A549 (cell line): ENCODE measurements at regions not wholly inside any gene's neighbourhood (a gene's known extent, or its start where the extent isn't known, plus 50 kb on each side); places are given as distances from the start of the nearest gene placed in this dataset.

Experiments used
- ATAC-seq, 2 experiments: fragments of 200-7000 bp in 1 of 2; fragments of >200 bp in 1 of 2; cut with Nextera tagmentation in 1 of 2; cut with Tn5 transposase in 1 of 2; 3 replicates each; pipeline versions ENCODE4 v1.8.0 to v1.9.1; 2018 to 2020; ENCODE audit warnings: mild to moderate bottlenecking in 1 of 2, moderate library complexity in 1 of 2
- CTCF ChIA-PET: fragments of 300-600 bp; sonication (Branson Sonifier 250); formaldehyde crosslinking; extraction: SDS; loops from one replicate; lab custom pipeline; 2021; ENCODE audit warnings: antibody characterized with exemption, inconsistent platforms; lab: Yijun Ruan, JAX
- POLR2A ChIA-PET: fragments of 350-600 bp; formaldehyde crosslinking; extraction: SDS; loops from one replicate; lab custom pipeline; 2021; ENCODE audit warnings: antibody characterized with exemption, inconsistent platforms; lab: Yijun Ruan, JAX
- DNase-seq, 2 experiments: peaks; one replicate each; pipeline versions ENCODE4 v3.0.0 to v3.0.0-alpha.2; 2011 to 2016; ENCODE audit warnings: low read depth in 1 of 2, low spot score in 1 of 2
- FAIRE-seq: peaks from 2 replicates; lab custom pipeline; 2011; peaks lifted over from hg19 to GRCh38; lab: Jason Lieb, UNC
- H3K27ac ChIP-seq, 2 experiments: fragments of >200 bp; sonication (Bioruptor Twin); formaldehyde crosslinking; 3 replicates each; pipeline ENCODE4 v1.5.1; 2016 to 2017
- H3K4me1 ChIP-seq: fragments of >200 bp; sonication (Bioruptor Twin); formaldehyde crosslinking; 3 replicates; pipeline ENCODE4 v1.6.1; 2016
- H3K4me2 ChIP-seq: fragments of >200 bp; sonication (Bioruptor Twin); formaldehyde crosslinking; 3 replicates; pipeline ENCODE4 v1.6.1; 2016
- H3K4me3 ChIP-seq: fragments of >200 bp; sonication (Bioruptor Twin); formaldehyde crosslinking; 3 replicates; pipeline ENCODE4 v1.5.1; 2016
- H3K9me3 ChIP-seq: fragments of >200 bp; sonication (Bioruptor Twin); formaldehyde crosslinking; 3 replicates; pipeline ENCODE4 v1.6.1; 2016
- CBX2 ChIP-seq: fragments of 200-600 bp; sonication (generic); IDR thresholded peaks from 2 replicates; pipeline ENCODE4 v1.6.1; 2016; ENCODE audit warnings: low read depth, mild to moderate bottlenecking, borderline replicate concordance
- CEBPB ChIP-seq, 2 experiments: fragments of >200 bp in 1 of 2; sonication (Bioruptor Twin) in 1 of 2; formaldehyde crosslinking in 1 of 2; IDR thresholded peaks; 2 replicates each; pipeline ENCODE4 v1.6.1; 2012 to 2016
- EHF ChIP-seq: fragments of 250-450 bp; sonication (Bioruptor Pico); IDR thresholded peaks from 2 replicates; pipeline ENCODE4 v1.5.0; 2020; ENCODE audit warnings: mild to moderate bottlenecking
- FOSB ChIP-seq: fragments of 250-450 bp; sonication (Bioruptor Pico); IDR thresholded peaks from 2 replicates; pipeline ENCODE4 v1.5.0; 2020; ENCODE audit warnings: mild to moderate bottlenecking, moderate library complexity
- HDAC2 ChIP-seq: fragments of 200-600 bp; sonication (generic); IDR thresholded peaks from 2 replicates; pipeline ENCODE4 v1.6.1; 2016
- HEYL ChIP-seq: fragments of 250-450 bp; sonication (Bioruptor Pico); IDR thresholded peaks from 2 replicates; pipeline ENCODE4 v1.8.0; 2021; ENCODE audit warnings: mild to moderate bottlenecking, moderate library complexity
- HOXB13 ChIP-seq: fragments of 250-450 bp; sonication (Bioruptor Pico); IDR thresholded peaks from 2 replicates; pipeline ENCODE4 v1.5.0; 2020; ENCODE audit warnings: low read depth, mild to moderate bottlenecking, moderate library complexity
- MAZ ChIP-seq: fragments of 150-350 bp; IDR thresholded peaks from 2 replicates; pipeline ENCODE4 v1.6.1; 2014; ENCODE audit warnings: antibody characterized with exemption, low read depth, low read length, borderline replicate concordance
- NFE2L2 ChIP-seq: fragments of 150-350 bp; conservative IDR thresholded peaks from 2 replicates; pipeline ENCODE4 v1.6.1; 2014; ENCODE audit warnings: low read length
- NR3C1 ChIP-seq: fragments of >200 bp; sonication (Bioruptor Twin); formaldehyde crosslinking; IDR thresholded peaks from 3 replicates; pipeline ENCODE4 v1.6.1; 2017
- RAD21 ChIP-seq, 2 experiments: fragments of >200 bp in 1 of 2; sonication (Bioruptor Twin) in 1 of 2; formaldehyde crosslinking in 1 of 2; IDR thresholded peaks in 1 of 2; conservative IDR thresholded peaks in 1 of 2; 2 replicates in 1 of 2; 3 replicates in 1 of 2; pipeline ENCODE4 v1.6.1; 2012 to 2018; ENCODE audit warnings: inconsistent platforms in 1 of 2
- RARB ChIP-seq: fragments of 250-450 bp; sonication (Bioruptor Pico); IDR thresholded peaks from 2 replicates; pipeline ENCODE4 v1.8.0; 2021; ENCODE audit warnings: mild to moderate bottlenecking, moderate library complexity
- RCOR1 ChIP-seq: fragments of 150-350 bp; IDR thresholded peaks from 2 replicates; pipeline ENCODE4 v1.6.1; 2014; ENCODE audit warnings: antibody characterized with exemption, low read length, low read depth
- SREBF2 ChIP-seq: fragments of 450-650 bp; IDR thresholded peaks from 2 replicates; pipeline ENCODE4 v1.6.1; 2014; ENCODE audit warnings: mild to moderate bottlenecking, moderate library complexity
- WGBS: methylation state at CpG from one replicate; pipeline ENCODE4 v1.1.6; 2017; ENCODE audit errors: missing lambda C conversion rate; 5-methylcytosine and 5-hydroxymethylcytosine counted together
- TF ChIP-seq, protein P1 (sequence below): fragments of 450-650 bp; IDR thresholded peaks from 2 replicates; pipeline ENCODE4 v1.6.1; 2014; ENCODE audit warnings: antibody characterized with exemption
- TF ChIP-seq, protein P2 (sequence below): fragments of 250-450 bp; sonication (Bioruptor Pico); IDR thresholded peaks from 2 replicates; pipeline ENCODE4 v1.5.0; 2020; ENCODE audit warnings: low read depth, mild to moderate bottlenecking, moderate library complexity
- TF ChIP-seq, protein P3 (sequence below): fragments of 150-350 bp; IDR thresholded peaks from 2 replicates; pipeline ENCODE4 v1.6.1; 2014; ENCODE audit warnings: low read depth, mild to moderate bottlenecking, low read length
- TF ChIP-seq, protein P4 (sequence below): IDR thresholded peaks from 2 replicates; pipeline ENCODE4 v1.6.1; 2012

DNA sequence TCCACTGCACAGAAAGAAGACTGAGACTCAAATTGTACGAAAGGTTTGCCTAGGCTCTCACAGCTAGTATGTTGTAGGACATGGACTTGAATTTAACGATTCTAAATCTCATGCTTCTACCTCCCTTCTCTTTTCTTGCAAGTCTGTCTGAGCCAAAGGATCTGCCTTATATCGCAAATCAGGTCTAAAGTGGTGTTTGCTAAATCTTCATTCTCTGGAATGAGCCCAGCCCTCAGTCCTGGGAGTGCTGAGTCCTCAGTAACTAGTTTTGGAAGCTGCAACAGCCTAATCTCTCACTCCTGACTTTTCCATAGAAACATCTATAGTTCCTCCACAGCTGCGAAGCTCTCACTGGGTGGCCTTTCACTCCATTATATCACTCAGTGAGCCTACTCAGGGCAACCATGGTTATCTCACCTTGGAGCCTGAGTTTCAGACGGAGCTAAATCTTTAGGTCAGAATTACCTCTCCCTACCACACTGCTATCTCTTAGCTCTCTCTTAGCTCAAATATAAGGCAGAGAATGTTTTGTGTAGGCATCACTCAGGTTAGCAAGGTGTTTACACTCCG lies 575.5 kb upstream of the C16orf82 start:
- H3K4me1 ChIP-seq = no peaks in the 10 kb centered on the region
- ATAC-seq = no peak
- no peak overlapping the region for H3K4me2 ChIP-seq
- CTCF ChIA-PET = no interaction called here
- 13% methylated on average over 6 of the region's 6 CpGs for WGBS
- DNase-seq = no peak
- TF ChIP-seq CBX2 (no peak), FOSB (CRISPR knock-in tag) (no peak), EHF (CRISPR knock-in tag) (no peak)
- TF ChIP-seq, all 56 proteins: peak for 0
- POLR2A ChIA-PET = no interaction called here
- no peak for FAIRE-seq
- H3K9me3 ChIP-seq = no peaks in the 10 kb centered on the region
- no peak overlapping the region for H3K4me3 ChIP-seq
- H3K27ac ChIP-seq = no peak overlapping the region

DNA sequence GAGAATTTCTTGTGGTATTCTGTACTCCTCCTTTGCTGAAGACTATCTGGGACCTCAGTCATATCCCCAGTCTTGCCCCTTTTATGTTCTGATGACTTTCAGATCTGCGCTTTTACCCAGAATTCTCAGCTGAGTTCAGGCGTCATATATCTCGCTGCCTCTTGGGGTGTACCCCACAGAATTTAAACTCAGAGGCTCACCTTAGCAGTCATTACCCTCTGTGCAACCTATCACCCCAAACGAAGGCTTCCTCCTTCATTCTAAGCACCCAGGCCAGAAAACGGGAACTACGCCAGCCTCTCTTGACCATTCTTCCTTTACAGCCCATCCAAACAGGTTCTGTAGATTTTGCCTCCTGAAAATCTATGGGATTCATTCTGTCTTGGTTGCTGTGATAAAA lies 574.8 kb upstream of the C16orf82 start:
- POLR2A ChIA-PET = no interaction called here
- WGBS = 28% methylated on average over 6 of the region's 6 CpGs
- TF ChIP-seq, protein P1, sequence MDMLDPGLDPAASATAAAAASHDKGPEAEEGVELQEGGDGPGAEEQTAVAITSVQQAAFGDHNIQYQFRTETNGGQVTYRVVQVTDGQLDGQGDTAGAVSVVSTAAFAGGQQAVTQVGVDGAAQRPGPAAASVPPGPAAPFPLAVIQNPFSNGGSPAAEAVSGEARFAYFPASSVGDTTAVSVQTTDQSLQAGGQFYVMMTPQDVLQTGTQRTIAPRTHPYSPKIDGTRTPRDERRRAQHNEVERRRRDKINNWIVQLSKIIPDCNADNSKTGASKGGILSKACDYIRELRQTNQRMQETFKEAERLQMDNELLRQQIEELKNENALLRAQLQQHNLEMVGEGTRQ = no peak
- TF ChIP-seq RARB = no peak
- TF ChIP-seq, protein P2, sequence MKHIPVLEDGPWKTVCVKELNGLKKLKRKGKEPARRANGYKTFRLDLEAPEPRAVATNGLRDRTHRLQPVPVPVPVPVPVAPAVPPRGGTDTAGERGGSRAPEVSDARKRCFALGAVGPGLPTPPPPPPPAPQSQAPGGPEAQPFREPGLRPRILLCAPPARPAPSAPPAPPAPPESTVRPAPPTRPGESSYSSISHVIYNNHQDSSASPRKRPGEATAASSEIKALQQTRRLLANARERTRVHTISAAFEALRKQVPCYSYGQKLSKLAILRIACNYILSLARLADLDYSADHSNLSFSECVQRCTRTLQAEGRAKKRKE (CRISPR knock-in tag) = no peak
- TF ChIP-seq NR3C1 = no peak
- no peak for TF ChIP-seq NFE2L2
- TF ChIP-seq MAZ = no peak
- no peak for TF ChIP-seq RCOR1
- TF ChIP-seq SREBF2 = no peak
- no peak for TF ChIP-seq HOXB13 (CRISPR knock-in tag)
- no peak for TF ChIP-seq RAD21 (conservative IDR thresholded peaks at IDR 0.05 in 1 of 2, IDR thresholded peaks at IDR 0.05 in 1 of 2)
- TF ChIP-seq CEBPB (IDR thresholded peaks at IDR 0.05) = no peak
- TF ChIP-seq, protein P3, sequence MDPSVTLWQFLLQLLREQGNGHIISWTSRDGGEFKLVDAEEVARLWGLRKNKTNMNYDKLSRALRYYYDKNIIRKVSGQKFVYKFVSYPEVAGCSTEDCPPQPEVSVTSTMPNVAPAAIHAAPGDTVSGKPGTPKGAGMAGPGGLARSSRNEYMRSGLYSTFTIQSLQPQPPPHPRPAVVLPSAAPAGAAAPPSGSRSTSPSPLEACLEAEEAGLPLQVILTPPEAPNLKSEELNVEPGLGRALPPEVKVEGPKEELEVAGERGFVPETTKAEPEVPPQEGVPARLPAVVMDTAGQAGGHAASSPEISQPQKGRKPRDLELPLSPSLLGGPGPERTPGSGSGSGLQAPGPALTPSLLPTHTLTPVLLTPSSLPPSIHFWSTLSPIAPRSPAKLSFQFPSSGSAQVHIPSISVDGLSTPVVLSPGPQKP = no peak
- no peak for TF ChIP-seq CBX2
- no peak for TF ChIP-seq FOSB (CRISPR knock-in tag)
- TF ChIP-seq, protein P4, sequence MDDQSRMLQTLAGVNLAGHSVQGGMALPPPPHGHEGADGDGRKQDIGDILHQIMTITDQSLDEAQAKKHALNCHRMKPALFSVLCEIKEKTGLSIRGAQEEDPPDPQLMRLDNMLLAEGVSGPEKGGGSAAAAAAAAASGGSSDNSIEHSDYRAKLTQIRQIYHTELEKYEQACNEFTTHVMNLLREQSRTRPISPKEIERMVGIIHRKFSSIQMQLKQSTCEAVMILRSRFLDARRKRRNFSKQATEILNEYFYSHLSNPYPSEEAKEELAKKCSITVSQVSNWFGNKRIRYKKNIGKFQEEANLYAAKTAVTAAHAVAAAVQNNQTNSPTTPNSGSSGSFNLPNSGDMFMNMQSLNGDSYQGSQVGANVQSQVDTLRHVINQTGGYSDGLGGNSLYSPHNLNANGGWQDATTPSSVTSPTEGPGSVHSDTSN = no peak
- TF ChIP-seq, all 56 proteins: peak for 0
- Histone ChIP-seq H3K9me3 (no peaks in the 10 kb centered on the region), H3K4me1 (no peaks in the 10 kb centered on the region), H3K4me2 (no peak overlapping the region), H3K27ac (no peak overlapping the region), H3K4me3 (no peak overlapping the region)
- FAIRE-seq (no peak), DNase-seq (no peak), ATAC-seq (no peak)
- CTCF ChIA-PET = no interaction called here

DNA sequence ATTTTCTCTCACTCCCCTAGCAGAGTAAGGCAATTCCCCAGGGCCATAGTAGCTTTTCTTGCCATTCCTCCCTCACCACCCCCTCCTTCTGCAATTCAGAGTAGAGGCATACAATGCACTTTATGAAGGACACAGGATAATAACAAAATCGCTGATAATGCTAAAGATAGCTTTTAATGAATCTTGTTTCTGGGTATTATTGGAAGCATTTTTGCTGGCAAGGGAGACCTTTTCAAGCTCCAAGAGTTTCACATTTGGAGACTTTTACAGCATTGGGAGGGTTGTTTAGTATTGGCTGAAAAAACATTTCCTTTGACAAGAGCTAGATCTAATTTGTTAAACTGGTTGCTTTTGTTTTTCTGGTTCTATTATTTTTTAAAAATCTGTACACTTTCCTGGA lies 573.0 kb upstream of the C16orf82 start:
- FAIRE-seq = no peak
- TF ChIP-seq HEYL (CRISPR knock-in tag) (no peak), HDAC2 (no peak), EHF (CRISPR knock-in tag) (no peak)
- TF ChIP-seq, all 56 proteins: peak for 0
- Histone ChIP-seq H3K4me3 (no peak overlapping the region), H3K9me3 (no peaks in the 10 kb centered on the region), H3K4me1 (no peaks in the 10 kb centered on the region), H3K27ac (no peak overlapping the region), H3K4me2 (no peak overlapping the region)
- ChIA-PET POLR2A (no interaction called here), CTCF (interaction anchor here (0.7 kb wide), 1 partner anchor 9 kb away, joined by 3 read pairs; no protein-coding TSS in a partner anchor)
- ATAC-seq (no peak), DNase-seq (no peak)
- WGBS = 0% methylated on average over 1 of the region's 1 CpG
